Liver (tissue), 8 donors: ENCODE measurements at regions not wholly inside any gene's neighbourhood (a gene's known extent, or its start where the extent isn't known, plus 50 kb on each side); places are given as distances from the start of the nearest gene placed in this dataset.

ENCODE experiments used
- DNase-seq: peaks from one replicate; pipeline ENCODE4 v3.0.0-alpha.2; 2017; ENCODE audit warnings: low spot score
- H3K27ac ChIP-seq, 2 donors: one replicate each; pipeline ENCODE4 v1.7.0; 2013; ENCODE audit warnings: inconsistent platforms in 2 of 2, low read length in 2 of 2, control low read depth in 1 of 2, low read depth in 1 of 2, mild to moderate bottlenecking in 1 of 2
- H3K27me3 ChIP-seq, 4 donors: one replicate each; pipeline versions ENCODE4 v1.6.1 to v1.7.0; 2013; ENCODE audit warnings: low read length in 3 of 4, inconsistent platforms in 1 of 4, mild to moderate bottlenecking in 1 of 4, moderate library complexity in 1 of 4; ENCODE audit not compliant: control insufficient read depth in 4 of 4, insufficient read depth in 4 of 4
- H3K36me3 ChIP-seq, 4 donors: one replicate each; pipeline versions ENCODE4 v1.6.1 to v1.7.0; 2013; ENCODE audit warnings: low read length in 3 of 4, mild to moderate bottlenecking in 3 of 4, low read depth in 1 of 4, moderate library complexity in 1 of 4; ENCODE audit not compliant: control insufficient read depth in 4 of 4, insufficient read depth in 3 of 4
- H3K4me1 ChIP-seq, 4 donors: one replicate each; pipeline versions ENCODE4 v1.6.1 to v1.7.0; 2013; ENCODE audit warnings: low read length in 3 of 4, mild to moderate bottlenecking in 3 of 4, moderate library complexity in 1 of 4; ENCODE audit not compliant: control insufficient read depth in 4 of 4, insufficient read depth in 4 of 4
- H3K4me3 ChIP-seq, 3 donors: one replicate each; pipeline versions ENCODE4 v1.6.1 to v1.7.0; 2013; ENCODE audit warnings: low read length in 3 of 3, control low read depth in 1 of 3, low read depth in 1 of 3, mild to moderate bottlenecking in 1 of 3
- H3K9ac ChIP-seq, 2 donors: one replicate each; pipeline ENCODE4 v1.7.0; 2013; ENCODE audit warnings: low read length in 2 of 2, mild to moderate bottlenecking in 2 of 2, moderate library complexity in 2 of 2, control low read depth in 1 of 2, low read depth in 1 of 2
- H3K9me3 ChIP-seq, 4 donors: one replicate each; pipeline versions ENCODE4 v1.6.1 to v1.7.0; 2013; ENCODE audit warnings: low read length in 3 of 4; ENCODE audit not compliant: control insufficient read depth in 4 of 4
- EGR1 ChIP-seq, 2 donors: IDR thresholded peaks; 2 replicates each; pipeline ENCODE4 v1.6.1; 2016 to 2018; ENCODE audit warnings: antibody characterized with exemption in 2 of 2, low read depth in 2 of 2
- FOXA1 ChIP-seq: IDR thresholded peaks from 2 replicates; pipeline ENCODE4 v1.6.1; 2016; ENCODE audit warnings: antibody characterized with exemption
- FOXA2 ChIP-seq: IDR thresholded peaks from 2 replicates; pipeline ENCODE4 v1.6.1; 2016; ENCODE audit warnings: antibody characterized with exemption
- GABPA ChIP-seq, 2 donors: IDR thresholded peaks in 1 of 2; conservative IDR thresholded peaks in 1 of 2; 2 replicates each; pipeline ENCODE4 v1.6.1; 2016; ENCODE audit warnings: antibody characterized with exemption in 2 of 2, mild to moderate bottlenecking in 1 of 2, moderate library complexity in 1 of 2
- HNF4A ChIP-seq, 2 donors: conservative IDR thresholded peaks; 2 replicates each; pipeline ENCODE4 v1.6.1; 2016; ENCODE audit warnings: antibody characterized with exemption in 2 of 2, mild to moderate bottlenecking in 2 of 2
- HNF4G ChIP-seq: IDR thresholded peaks from 2 replicates; pipeline ENCODE4 v1.6.1; 2016; ENCODE audit warnings: antibody characterized with exemption
- NR2F2 ChIP-seq: IDR thresholded peaks from 2 replicates; pipeline ENCODE4 v1.6.1; 2016; ENCODE audit warnings: antibody characterized with exemption
- RAD21 ChIP-seq, 2 donors: IDR thresholded peaks; 2 replicates each; pipeline ENCODE4 v1.6.1; 2016; ENCODE audit warnings: antibody characterized with exemption in 2 of 2, mild to moderate bottlenecking in 2 of 2
- RXRA ChIP-seq, 2 donors: IDR thresholded peaks; 2 replicates each; pipeline ENCODE4 v1.6.1; 2017 to 2018; ENCODE audit warnings: antibody characterized with exemption in 2 of 2, mild to moderate bottlenecking in 1 of 2
- SP1 ChIP-seq: IDR thresholded peaks from 2 replicates; pipeline ENCODE4 v1.6.1; 2018; ENCODE audit warnings: antibody characterized with exemption, mild to moderate bottlenecking
- TAF1 ChIP-seq: conservative IDR thresholded peaks from 2 replicates; pipeline ENCODE4 v1.6.1; 2016; ENCODE audit warnings: antibody characterized with exemption, mild to moderate bottlenecking
- YY1 ChIP-seq: IDR thresholded peaks from 2 replicates; pipeline ENCODE4 v1.6.1; 2016; ENCODE audit warnings: antibody characterized with exemption, mild to moderate bottlenecking
- whole genome bisulfite sequencing: extraction: QIAGEN DNeasy Blood & Tissue Kit; methylation state at CpG from one replicate; pipeline ENCODE4 v1.1.7; 2013; 5-methylcytosine and 5-hydroxymethylcytosine counted together
- TF ChIP-seq, protein P1 (sequence below): IDR thresholded peaks from 2 replicates; pipeline ENCODE4 v1.6.1; 2016; ENCODE audit warnings: antibody characterized with exemption
- TF ChIP-seq, protein P2 (sequence below): IDR thresholded peaks from 2 replicates; pipeline ENCODE4 v1.6.1; 2016; ENCODE audit warnings: antibody characterized with exemption
- TF ChIP-seq, protein P3 (sequence below): IDR thresholded peaks from 2 replicates; pipeline ENCODE4 v1.6.1; 2016; ENCODE audit warnings: antibody characterized with exemption, mild to moderate bottlenecking
- TF ChIP-seq, protein P4 (sequence below): fragments of 150-350 bp; IDR thresholded peaks from 2 replicates; pipeline ENCODE4 v1.5.1; 2017; ENCODE audit warnings: improper control_type of control experiment, low read depth, low read length; ENCODE audit not compliant: missing input control
- TF ChIP-seq, protein P5 (sequence below): IDR thresholded peaks from 2 replicates; pipeline ENCODE4 v1.6.1; 2016; ENCODE audit warnings: antibody characterized with exemption
- donor health status: healthy.
- donor health status: healthy.
- donor health status: healthy.
- donor health status: healthy.
- donor health status: healthy.

DNA sequence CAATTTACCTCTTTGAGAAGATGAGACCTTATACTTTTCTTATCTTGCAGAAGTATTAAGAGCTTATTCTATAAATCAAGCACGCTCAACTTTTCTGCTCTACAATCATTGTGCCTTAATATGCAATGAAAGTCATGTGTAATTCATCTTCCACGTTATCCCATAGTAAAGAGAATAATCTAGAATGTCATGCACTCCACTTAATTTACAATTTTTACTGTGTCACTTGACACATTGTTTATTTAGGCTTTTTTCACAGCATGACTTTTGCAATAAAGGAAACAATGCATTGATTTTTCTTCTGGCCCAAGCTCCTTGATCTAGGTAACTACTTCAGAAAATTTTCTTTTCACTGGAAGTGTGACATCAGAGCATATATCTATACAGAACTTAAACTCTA, 290.9 kb downstream of the HHIPL2 start:
- Histone ChIP-seq H3K9ac (no peak overlapping the region), H3K27me3 (no peaks in the 10 kb centered on the region), H3K9me3 (no peaks in the 10 kb centered on the region), H3K4me3 (no peak overlapping the region), H3K27ac (no peak overlapping the region), H3K4me1 (no peaks in the 10 kb centered on the region), H3K36me3 (no peaks in the 10 kb centered on the region)
- DNase-seq, result no peak
- WGBS, result 64% methylated on average over 2 of the region's 2 CpGs
- TF ChIP-seq SP1, result no peak

DNA sequence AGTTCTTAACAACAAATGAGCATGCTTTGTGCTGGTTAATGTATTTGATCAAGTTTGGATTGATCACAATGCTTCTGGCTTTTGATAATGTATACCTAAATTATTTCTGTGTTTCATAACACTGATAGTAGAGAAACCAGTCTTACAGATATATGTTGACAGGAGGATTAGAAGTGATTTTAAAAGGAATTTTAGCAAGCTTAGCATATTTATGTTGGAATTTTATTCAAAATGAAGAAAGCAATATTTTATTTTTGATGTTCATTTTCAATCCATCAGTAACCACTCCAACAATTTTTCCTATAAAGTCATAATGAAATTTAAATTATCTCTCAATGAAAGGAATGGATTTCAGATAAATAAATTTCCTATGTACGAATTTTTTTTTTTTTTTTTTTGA, 291.8 kb downstream of the HHIPL2 start:
- H3K9ac ChIP-seq, result no peak overlapping the region
- H3K27ac ChIP-seq, result no peak overlapping the region
- no peaks in the 10 kb centered on the region for H3K4me1 ChIP-seq
- WGBS, result 59% methylated on average over 1 of the region's 1 CpG
- no peaks in the 10 kb centered on the region for H3K36me3 ChIP-seq
- TF ChIP-seq YY1, result no peak
- TF ChIP-seq, protein P1, sequence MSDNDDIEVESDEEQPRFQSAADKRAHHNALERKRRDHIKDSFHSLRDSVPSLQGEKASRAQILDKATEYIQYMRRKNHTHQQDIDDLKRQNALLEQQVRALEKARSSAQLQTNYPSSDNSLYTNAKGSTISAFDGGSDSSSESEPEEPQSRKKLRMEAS, result no peak
- TF ChIP-seq NR2F2, result no peak
- no peak for TF ChIP-seq HNF4A (conservative IDR thresholded peaks at IDR 0.05)
- no peak for TF ChIP-seq TAF1
- no peak for TF ChIP-seq FOXA1
- TF ChIP-seq HNF4G, result no peak
- TF ChIP-seq, protein P2, sequence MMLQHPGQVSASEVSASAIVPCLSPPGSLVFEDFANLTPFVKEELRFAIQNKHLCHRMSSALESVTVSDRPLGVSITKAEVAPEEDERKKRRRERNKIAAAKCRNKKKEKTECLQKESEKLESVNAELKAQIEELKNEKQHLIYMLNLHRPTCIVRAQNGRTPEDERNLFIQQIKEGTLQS, result no peak
- no peak for TF ChIP-seq GABPA (IDR thresholded peaks at IDR 0.05 in 1 of 2, conservative IDR thresholded peaks at IDR 0.05 in 1 of 2)
- TF ChIP-seq, protein P3, sequence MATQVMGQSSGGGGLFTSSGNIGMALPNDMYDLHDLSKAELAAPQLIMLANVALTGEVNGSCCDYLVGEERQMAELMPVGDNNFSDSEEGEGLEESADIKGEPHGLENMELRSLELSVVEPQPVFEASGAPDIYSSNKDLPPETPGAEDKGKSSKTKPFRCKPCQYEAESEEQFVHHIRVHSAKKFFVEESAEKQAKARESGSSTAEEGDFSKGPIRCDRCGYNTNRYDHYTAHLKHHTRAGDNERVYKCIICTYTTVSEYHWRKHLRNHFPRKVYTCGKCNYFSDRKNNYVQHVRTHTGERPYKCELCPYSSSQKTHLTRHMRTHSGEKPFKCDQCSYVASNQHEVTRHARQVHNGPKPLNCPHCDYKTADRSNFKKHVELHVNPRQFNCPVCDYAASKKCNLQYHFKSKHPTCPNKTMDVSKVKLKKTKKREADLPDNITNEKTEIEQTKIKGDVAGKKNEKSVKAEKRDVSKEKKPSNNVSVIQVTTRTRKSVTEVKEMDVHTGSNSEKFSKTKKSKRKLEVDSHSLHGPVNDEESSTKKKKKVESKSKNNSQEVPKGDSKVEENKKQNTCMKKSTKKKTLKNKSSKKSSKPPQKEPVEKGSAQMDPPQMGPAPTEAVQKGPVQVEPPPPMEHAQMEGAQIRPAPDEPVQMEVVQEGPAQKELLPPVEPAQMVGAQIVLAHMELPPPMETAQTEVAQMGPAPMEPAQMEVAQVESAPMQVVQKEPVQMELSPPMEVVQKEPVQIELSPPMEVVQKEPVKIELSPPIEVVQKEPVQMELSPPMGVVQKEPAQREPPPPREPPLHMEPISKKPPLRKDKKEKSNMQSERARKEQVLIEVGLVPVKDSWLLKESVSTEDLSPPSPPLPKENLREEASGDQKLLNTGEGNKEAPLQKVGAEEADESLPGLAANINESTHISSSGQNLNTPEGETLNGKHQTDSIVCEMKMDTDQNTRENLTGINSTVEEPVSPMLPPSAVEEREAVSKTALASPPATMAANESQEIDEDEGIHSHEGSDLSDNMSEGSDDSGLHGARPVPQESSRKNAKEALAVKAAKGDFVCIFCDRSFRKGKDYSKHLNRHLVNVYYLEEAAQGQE, result no peak
- TF ChIP-seq FOXA2, result no peak
- TF ChIP-seq, protein P4, sequence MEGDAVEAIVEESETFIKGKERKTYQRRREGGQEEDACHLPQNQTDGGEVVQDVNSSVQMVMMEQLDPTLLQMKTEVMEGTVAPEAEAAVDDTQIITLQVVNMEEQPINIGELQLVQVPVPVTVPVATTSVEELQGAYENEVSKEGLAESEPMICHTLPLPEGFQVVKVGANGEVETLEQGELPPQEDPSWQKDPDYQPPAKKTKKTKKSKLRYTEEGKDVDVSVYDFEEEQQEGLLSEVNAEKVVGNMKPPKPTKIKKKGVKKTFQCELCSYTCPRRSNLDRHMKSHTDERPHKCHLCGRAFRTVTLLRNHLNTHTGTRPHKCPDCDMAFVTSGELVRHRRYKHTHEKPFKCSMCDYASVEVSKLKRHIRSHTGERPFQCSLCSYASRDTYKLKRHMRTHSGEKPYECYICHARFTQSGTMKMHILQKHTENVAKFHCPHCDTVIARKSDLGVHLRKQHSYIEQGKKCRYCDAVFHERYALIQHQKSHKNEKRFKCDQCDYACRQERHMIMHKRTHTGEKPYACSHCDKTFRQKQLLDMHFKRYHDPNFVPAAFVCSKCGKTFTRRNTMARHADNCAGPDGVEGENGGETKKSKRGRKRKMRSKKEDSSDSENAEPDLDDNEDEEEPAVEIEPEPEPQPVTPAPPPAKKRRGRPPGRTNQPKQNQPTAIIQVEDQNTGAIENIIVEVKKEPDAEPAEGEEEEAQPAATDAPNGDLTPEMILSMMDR, result no peak
- TF ChIP-seq RAD21 (IDR thresholded peaks at IDR 0.05), result no peak
- no peaks in the 10 kb centered on the region for H3K9me3 ChIP-seq
- H3K4me3 ChIP-seq, result no peak overlapping the region
- DNase-seq, result no peak
- H3K27me3 ChIP-seq, result no peaks in the 10 kb centered on the region

DNA sequence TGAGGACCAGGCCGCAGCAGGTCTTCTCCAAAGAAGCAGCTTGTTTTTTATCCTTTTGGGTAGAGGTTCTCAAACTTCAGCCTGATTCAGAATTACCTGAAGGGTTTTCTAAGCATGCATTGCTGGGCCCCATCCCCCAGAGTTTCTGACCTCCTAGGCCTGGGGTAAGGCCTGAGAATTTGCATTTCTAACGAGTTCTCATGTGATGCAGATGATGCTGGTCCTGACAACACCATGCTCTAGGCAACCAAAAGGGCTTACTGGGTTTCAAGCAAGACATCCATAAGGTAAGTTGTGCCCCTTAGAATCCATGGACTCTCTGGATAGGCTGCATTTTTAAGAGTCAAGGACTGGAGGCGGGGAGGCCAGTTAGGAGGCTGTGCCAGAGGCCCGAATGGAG, 295.1 kb downstream of the HHIPL2 start:
- no peak overlapping the region for H3K27ac ChIP-seq
- no peak for DNase-seq
- WGBS, result 93% methylated on average over 4 of the region's 4 CpGs
- TF ChIP-seq, protein P2, result no peak
- TF ChIP-seq RXRA (IDR thresholded peaks at IDR 0.05) (no peak), NR2F2 (no peak), FOXA1 (no peak), YY1 (no peak), EGR1 (IDR thresholded peaks at IDR 0.05; ENCODE audit: low read depth in 2 of 2) (no peak), HNF4A (conservative IDR thresholded peaks at IDR 0.05) (no peak), GABPA (IDR thresholded peaks at IDR 0.05 in 1 of 2, conservative IDR thresholded peaks at IDR 0.05 in 1 of 2) (no peak)
- TF ChIP-seq, protein P5, sequence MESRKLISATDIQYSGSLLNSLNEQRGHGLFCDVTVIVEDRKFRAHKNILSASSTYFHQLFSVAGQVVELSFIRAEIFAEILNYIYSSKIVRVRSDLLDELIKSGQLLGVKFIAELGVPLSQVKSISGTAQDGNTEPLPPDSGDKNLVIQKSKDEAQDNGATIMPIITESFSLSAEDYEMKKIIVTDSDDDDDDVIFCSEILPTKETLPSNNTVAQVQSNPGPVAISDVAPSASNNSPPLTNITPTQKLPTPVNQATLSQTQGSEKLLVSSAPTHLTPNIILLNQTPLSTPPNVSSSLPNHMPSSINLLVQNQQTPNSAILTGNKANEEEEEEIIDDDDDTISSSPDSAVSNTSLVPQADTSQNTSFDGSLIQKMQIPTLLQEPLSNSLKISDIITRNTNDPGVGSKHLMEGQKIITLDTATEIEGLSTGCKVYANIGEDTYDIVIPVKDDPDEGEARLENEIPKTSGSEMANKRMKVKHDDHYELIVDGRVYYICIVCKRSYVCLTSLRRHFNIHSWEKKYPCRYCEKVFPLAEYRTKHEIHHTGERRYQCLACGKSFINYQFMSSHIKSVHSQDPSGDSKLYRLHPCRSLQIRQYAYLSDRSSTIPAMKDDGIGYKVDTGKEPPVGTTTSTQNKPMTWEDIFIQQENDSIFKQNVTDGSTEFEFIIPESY, result no peak
- TF ChIP-seq, protein P3, result no peak

More for the DNA sequence above, 295.1 kb downstream of the HHIPL2 start:
- H3K4me1 ChIP-seq, result no peaks in the 10 kb centered on the region
- no peaks in the 10 kb centered on the region for H3K36me3 ChIP-seq
- H3K4me3 ChIP-seq, result no peak overlapping the region
- no peaks in the 10 kb centered on the region for H3K9me3 ChIP-seq
- no peak overlapping the region for H3K9ac ChIP-seq
- no peaks in the 10 kb centered on the region for H3K27me3 ChIP-seq
